HFFc6 (cell line): ENCODE measurements at regions not wholly inside any gene's neighbourhood (a gene's known extent, or its start where the extent isn't known, plus 50 kb on each side); places are given as distances from the start of the nearest gene placed in this dataset.
A peak's percentile ranks its signal among the peaks of the same experiment; 100 is the strongest.

Experiments
- DNase-seq: peaks from one replicate; pipeline ENCODE4 v3.0.0-alpha.2; 2018
- H3K27ac Mint-ChIP-seq: 2 replicates; pipeline ENCODE4 v1.8.0; 2020; ENCODE audit warnings: mild to moderate bottlenecking, mixed read lengths
- H3K27me3 Mint-ChIP-seq: 2 replicates; pipeline ENCODE4 v1.8.0; 2021; ENCODE audit warnings: mild to moderate bottlenecking, moderate library complexity, mixed read lengths; ENCODE audit not compliant: insufficient read depth
- H3K36me3 Mint-ChIP-seq: 2 replicates; pipeline ENCODE4 v1.8.0; 2021; ENCODE audit warnings: low read depth, mixed read lengths
- H3K4me1 Mint-ChIP-seq: 2 replicates; pipeline ENCODE4 v1.8.0; 2020; ENCODE audit warnings: low read depth, mixed read lengths
- H3K4me3 Mint-ChIP-seq: 2 replicates; pipeline ENCODE4 v1.8.0; 2020; ENCODE audit warnings: mild to moderate bottlenecking, moderate library complexity, mixed read lengths
- H3K9me3 Mint-ChIP-seq: 2 replicates; pipeline ENCODE4 v1.8.0; 2020; ENCODE audit warnings: mild to moderate bottlenecking, mixed read lengths
- CTCF ChIP-seq: fragments of 200-600 bp; sonication (generic); IDR thresholded peaks from 2 replicates; pipeline ENCODE4 v1.5.0; 2021; ENCODE audit warnings: antibody characterized with exemption, mild to moderate bottlenecking

- DNase-seq = no peak
- H3K27ac Mint-ChIP-seq = no peak overlapping the region
- TF ChIP-seq CTCF = no peak
- H3K4me1 Mint-ChIP-seq = peaks cover 8% of the 10 kb centered on the region
- peaks cover 5% of the 10 kb centered on the region for H3K9me3 Mint-ChIP-seq
- peak overlapping the region; percentile 1; the same call in 1 of the 2 replicates for H3K4me3 Mint-ChIP-seq
- peaks cover 23% of the 10 kb centered on the region for H3K27me3 Mint-ChIP-seq
- no peaks in the 10 kb centered on the region for H3K36me3 Mint-ChIP-seq
Observed at GRCh38 chr5:56494300-56494731, 261.2 kb upstream of the ANKRD55 start.

- Mint-ChIP-seq H3K27ac (no peak overlapping the region), H3K27me3 (peaks cover 23% of the 10 kb centered on the region), H3K36me3 (no peaks in the 10 kb centered on the region), H3K4me3 (no peak overlapping the region), H3K4me1 (peaks cover 8% of the 10 kb centered on the region), H3K9me3 (peaks cover 5% of the 10 kb centered on the region)
- no peak for TF ChIP-seq CTCF
- DNase-seq = no peak
Observed at GRCh38 chr5:56493766-56494165, 260.6 kb upstream of the ANKRD55 start.

- Mint-ChIP-seq H3K4me1 (peaks cover 8% of the 10 kb centered on the region), H3K27me3 (peaks cover 25% of the 10 kb centered on the region), H3K36me3 (no peaks in the 10 kb centered on the region), H3K9me3 (peaks cover 8% of the 10 kb centered on the region), H3K27ac (no peak overlapping the region), H3K4me3 (no peak overlapping the region)
- DNase-seq = no peak
- no peak for TF ChIP-seq CTCF
Observed at GRCh38 chr5:56493308-56493707, 260.2 kb upstream of the ANKRD55 start.

- no peak for DNase-seq
- no peak for TF ChIP-seq CTCF
- Mint-ChIP-seq H3K27ac (no peak overlapping the region), H3K4me1 (peaks cover 8% of the 10 kb centered on the region), H3K27me3 (peaks cover 25% of the 10 kb centered on the region), H3K9me3 (peaks cover 6% of the 10 kb centered on the region; the same call in 1 of the 2 replicates), H3K36me3 (no peaks in the 10 kb centered on the region), H3K4me3 (no peak overlapping the region)
Observed at GRCh38 chr5:56492812-56493211, 259.7 kb upstream of the ANKRD55 start.

GRCh38 chr5:56490971-56491468 is 257.9 kb upstream of the ANKRD55 start:
- peaks cover 23% of the 10 kb centered on the region for H3K27me3 Mint-ChIP-seq
- no peak for DNase-seq
- peaks cover 8% of the 10 kb centered on the region for H3K4me1 Mint-ChIP-seq
- no peak overlapping the region for H3K27ac Mint-ChIP-seq
- peaks cover 9% of the 10 kb centered on the region for H3K9me3 Mint-ChIP-seq
- TF ChIP-seq CTCF = no peak
- no peaks in the 10 kb centered on the region for H3K36me3 Mint-ChIP-seq
- H3K4me3 Mint-ChIP-seq = no peak overlapping the region

- peaks cover 2% of the 10 kb centered on the region for H3K4me1 Mint-ChIP-seq
- H3K36me3 Mint-ChIP-seq = no peaks in the 10 kb centered on the region
- peaks cover 20% of the 10 kb centered on the region for H3K27me3 Mint-ChIP-seq
- no peak overlapping the region for H3K27ac Mint-ChIP-seq
- DNase-seq = no peak
- peaks cover 9% of the 10 kb centered on the region for H3K9me3 Mint-ChIP-seq
- H3K4me3 Mint-ChIP-seq = no peak overlapping the region
- no peak for TF ChIP-seq CTCF
Observed at GRCh38 chr5:56489272-56489671, 256.1 kb upstream of the ANKRD55 start.
